GM18873 (cell line): ENCODE measurements at regions not wholly inside any gene's neighbourhood (a gene's known extent, or its start where the extent isn't known, plus 50 kb on each side); places are given as distances from the start of the nearest gene placed in this dataset.

Experiments used
- ATAC-seq: cut with Tn5 transposase; IDR thresholded peaks from one replicate; pipeline ENCODE4 v1.9.1; 2021; ENCODE audit warnings: mild to moderate bottlenecking, moderate library complexity, moderate number of reproducible peaks; ENCODE audit not compliant: unreplicated experiment, low FRiP score

DNA sequence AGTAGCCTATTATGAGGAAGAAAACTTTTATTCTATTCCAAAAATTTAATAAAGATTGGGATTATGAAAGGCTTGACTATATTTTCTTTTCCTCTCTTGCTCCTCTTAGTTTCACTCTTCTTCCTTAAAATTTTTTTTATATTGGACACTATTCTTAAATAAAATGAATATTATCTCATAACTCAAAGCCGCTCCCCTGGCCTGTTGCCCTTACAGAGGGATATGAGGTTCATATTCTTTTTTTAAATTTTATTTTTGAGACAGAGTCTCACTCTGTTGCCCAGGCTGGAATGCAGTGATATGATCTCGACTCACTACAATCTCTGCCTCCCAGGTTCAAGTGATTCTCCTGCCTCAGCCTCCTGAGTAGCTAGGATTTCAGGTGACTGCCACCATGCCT lies 106.8 kb upstream of the MPDZ start:
- no peak for ATAC-seq

DNA sequence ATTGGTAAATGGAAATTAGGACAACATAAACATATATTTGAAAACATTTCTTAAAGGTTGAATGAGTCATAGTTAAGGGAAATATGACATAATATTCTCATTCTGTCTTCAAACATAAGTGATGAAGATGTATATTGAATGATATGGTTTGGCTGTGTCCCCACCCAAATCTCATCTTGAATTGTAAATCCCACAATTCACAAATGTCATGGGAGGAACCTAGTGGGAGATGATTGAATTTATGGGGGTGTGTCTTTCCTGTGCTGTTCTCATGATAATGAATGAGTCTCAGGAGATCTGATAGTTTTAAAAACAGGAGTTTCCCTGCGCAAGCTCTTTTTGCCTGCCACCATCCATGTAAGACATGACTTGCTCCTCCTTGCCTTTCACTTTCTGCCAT lies 104.4 kb upstream of the MPDZ start:
- ATAC-seq: no peak

DNA sequence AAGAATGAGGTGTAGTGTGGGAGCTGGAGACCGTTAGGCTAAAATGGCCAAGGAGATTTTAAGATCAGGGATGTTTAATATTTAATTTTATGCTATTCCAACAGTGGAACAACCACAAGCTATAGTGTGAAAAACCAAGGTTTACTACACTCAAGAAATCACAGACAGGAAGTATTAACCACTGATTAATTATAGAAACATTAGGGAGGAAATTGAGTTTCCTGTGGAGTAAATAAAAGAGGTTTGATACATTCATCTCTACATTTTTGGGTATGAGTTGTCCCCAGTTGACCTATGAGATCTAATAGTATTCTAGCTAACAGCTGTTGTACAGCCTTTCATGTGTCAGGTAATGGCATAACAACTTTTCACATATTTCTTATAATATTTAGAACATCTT lies 103.7 kb upstream of the MPDZ start:
- no peak for ATAC-seq

DNA sequence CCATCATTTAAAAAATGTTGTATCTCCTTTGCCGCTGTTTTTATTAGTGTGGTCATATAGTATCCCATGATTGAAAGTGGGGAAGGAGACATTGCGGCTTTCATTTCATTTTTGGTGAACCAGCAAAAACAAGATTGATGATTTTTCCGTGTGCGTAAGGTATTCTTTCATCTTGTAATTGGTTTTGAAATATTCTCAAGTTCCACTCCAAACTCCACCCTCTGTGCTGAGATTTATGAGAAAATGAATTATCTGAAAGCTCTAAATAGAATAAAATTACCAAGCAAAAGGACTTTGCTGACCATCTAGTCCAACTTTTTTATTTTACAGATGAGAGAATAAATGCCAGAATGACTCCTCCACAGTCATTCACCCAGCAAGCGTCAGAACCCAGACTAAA lies 103.1 kb upstream of the MPDZ start:
- no peak for ATAC-seq

DNA sequence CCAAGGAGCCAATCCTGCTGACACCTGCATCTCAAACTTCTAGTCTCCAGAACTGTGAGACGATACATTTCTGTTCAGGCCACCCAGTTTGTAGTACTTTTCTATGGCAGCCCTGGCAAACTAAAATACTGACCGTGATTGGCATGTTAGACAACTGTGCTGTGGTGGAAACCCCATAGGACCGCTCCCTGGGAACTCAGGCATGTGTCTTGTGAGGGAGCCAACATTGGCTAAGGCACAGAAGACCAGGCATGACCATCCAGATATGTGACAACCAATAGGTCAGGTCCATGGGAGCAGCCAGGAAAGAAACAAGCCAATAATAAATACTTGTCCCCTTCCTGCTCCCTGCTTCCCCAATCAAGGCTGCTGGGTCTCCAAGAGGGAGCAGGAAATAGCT lies 101.4 kb upstream of the MPDZ start:
- no peak for ATAC-seq

DNA sequence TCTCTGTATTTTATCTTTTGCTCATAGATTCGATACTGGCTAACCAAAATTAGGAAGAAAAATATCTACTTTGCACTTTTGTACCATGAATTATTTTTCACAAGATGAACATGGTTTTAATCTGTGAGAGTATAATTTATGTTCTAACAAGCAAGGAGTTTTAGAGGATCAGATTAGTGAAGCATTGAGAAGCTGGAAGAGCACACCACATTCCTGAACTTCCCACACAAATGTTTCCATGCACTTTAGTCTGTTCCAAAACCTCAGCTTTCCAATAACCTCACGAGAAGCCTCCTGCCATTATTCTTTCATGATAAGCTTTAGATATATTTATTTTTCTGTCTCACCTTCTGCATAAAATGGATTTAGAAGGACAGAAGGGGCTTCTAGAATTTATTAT lies 98.7 kb upstream of the MPDZ start:
- no peak for ATAC-seq

DNA sequence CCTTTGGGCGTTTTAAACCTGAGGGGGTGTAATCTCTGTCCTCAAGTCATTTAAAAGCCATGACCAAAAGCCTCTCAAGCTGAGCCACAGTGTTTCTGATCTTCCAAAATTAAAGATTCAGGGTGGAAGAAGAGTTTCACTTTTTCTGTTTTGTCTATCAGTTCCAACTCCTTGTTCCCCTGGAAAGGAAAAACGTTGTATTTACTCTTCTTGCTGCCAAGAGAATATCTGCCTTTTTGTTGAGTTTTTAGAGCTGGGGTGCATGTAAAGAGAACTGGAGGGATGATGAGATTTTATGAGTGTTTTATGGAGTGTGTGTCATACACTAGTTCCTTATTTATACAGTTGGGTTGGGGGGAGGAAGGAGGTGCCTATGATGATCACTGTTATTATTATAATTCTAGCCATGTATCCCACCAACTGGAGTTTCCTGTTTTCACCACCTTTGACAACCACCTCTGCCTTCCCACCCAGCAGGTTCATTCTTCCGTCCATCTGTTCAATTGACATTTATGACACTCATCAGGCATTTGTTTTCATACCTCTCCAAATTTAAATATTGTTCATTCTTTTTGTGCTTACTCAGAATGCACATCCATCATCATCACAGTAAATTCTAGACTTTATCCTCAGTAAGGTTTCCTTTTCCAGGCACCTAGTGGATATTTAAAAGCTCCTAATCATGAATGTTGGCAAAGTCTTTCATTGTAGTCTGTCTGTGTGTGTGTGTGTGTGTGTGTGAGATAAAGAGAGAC lies 97.9 kb upstream of the MPDZ start:
- no peak for ATAC-seq

DNA sequence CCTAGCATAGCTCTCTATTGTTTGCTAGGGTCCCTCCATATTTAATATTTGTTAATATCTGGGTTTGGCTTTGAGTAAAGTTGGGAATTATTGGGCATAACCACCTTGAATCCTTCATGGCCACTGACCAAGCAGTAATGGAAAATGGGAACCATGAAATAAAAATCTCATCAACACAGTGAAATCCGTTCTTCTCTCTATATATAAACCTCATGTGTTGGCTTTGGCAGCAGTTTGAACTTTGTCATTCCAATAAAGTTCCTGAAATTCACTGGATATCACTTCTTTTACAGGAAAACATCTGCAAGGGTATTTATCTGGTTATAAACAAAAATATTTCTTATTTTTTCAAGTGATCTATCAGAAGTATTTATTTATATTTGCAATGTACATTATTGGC lies 93.0 kb upstream of the MPDZ start:
- ATAC-seq: no peak

DNA sequence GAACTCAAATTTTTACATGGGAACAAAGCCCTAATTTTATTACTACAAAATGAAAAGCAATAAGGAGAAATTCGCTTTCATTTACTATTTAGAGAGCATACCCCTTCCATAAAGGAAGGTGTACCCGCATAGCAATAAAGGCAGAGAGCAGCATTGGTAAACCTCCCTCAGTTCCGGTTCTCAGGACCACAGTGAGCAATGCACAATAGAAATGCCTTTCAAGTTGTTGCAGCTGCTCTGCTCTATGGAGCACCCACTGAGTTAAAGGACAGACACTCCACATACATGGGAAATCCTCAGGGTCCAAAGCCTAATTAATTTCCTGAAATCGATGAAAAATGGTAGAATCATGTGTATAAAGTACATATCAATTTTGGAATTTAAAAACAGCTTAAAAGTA lies 89.9 kb upstream of the MPDZ start:
- ATAC-seq: no peak

DNA sequence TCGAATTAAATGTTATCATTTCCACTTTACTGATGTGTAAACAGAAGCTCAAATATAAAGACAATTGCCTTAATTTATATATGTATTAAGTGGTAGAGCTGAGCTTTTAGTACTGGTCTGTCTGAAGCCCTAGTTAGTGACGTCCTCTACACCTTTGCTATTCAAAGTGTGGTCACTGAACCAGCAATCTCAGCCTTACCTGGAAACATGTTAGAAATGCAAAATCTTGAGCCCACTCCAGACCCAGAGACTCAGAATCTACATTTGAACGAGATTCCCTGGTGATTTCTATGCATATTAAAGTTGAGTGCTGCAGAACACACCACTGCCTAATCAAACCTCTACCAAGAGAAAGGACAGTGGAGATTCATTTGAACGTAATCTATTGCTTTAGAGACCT lies 88.3 kb upstream of the MPDZ start:
- ATAC-seq: no peak

DNA sequence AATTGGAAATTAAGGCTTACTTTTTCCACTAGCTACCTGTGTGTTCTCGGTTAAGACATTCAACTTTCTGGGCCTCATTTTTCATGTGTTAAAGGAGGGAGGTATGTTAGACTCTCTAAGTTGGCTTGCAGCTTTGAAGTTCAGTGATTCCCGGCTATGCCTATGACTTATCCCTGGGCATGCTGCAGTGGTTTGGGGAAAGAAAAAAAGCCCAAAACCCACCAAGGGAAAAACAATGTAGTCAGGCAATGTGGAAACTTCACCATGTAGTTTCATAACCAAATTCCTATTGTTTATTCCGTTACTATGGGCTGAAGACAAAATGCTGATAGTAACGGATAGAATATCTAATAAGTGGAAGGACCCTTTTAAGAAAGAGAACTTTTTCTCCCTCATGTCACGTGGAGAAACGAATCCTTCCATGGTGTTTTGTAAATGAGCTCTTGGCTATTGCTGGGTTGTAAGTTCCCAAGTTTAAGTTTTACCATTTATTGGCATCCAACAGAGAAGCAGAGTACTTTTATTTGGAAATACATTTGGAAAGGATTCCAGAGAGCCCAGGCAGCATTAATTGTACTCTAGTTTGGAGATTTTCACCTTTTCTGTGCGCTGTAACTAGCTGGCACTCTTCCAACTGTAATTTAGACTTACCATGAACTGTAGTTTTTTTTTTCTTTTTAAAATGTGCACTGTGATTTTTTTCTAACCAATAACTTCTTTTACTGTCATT lies 84.9 kb upstream of the MPDZ start:
- ATAC-seq: no peak

DNA sequence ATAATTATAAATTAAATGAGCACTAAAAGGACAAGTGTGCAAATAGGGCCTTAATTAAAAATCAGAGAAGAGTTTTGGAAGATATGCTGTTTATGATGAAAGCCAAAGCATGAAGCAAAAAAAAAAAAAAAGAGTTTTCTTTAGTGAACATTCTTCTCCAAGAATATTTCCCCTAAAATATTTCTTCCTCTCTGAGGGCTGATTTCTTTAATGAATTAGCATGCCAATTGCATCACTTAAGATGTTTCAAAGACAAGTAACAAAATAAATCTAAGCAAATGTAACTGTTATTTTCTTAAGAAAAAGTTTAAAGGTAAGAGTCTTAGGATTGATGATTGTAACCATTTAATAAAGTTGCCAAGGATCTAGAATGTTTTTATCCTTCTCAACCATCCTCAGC lies 81.6 kb upstream of the MPDZ start:
- no peak for ATAC-seq

DNA sequence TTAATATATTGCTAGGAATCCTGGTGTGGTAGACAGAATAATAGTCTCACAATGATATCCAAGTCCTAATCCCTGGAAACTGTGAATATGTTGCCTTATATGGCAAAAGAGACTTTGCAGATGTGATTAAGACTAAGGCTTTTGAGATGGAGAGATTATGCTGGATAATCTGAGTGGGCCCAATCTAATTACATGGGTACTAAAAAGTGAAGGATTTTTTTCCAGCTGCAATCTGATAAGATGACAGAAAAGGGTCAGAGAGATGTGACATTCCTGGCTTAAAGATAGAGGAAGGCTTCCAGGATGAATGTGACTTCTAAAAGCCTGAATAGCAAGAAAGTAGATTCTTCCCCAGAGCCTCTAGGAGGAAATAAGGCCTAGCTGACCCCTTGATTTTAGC lies 80.7 kb upstream of the MPDZ start:
- ATAC-seq: no peak

DNA sequence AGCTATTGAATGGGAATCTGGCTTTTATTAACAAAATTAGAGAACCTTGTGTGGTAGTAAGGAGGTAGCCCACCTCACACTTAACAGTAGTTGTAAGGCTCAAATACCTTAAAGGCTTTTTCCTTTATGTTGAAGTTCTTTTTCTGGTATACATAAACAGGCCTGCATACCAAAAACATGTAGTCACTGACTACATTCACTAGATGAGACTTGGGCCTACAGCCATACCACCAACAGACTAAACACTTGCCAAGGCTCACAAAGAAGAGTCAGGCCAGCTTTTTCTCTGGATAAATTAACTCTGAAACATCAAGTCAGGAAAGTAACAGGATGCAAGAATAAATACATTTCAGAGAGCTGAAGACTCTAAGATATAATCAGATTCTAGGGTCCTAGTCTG lies 78.6 kb upstream of the MPDZ start:
- no peak for ATAC-seq

DNA sequence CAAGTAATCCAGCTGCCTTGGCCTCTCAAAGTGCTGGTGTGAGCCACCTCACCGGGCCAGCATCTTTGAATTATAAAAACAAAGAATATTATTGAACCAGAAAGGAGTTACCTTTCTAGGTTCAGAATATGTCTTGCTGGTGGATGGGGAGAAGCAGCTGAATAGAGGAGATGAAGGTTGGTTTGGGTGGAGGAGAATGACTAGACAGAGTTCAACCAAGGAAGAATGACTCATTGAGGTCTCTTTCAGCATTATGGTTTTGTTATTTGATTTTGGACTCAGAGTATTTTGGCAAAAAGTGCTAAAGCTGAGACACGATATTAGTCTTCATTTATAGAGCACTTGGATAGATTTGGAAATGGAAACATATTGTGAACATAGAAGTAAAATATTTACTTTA lies 75.2 kb upstream of the MPDZ start:
- no peak for ATAC-seq

DNA sequence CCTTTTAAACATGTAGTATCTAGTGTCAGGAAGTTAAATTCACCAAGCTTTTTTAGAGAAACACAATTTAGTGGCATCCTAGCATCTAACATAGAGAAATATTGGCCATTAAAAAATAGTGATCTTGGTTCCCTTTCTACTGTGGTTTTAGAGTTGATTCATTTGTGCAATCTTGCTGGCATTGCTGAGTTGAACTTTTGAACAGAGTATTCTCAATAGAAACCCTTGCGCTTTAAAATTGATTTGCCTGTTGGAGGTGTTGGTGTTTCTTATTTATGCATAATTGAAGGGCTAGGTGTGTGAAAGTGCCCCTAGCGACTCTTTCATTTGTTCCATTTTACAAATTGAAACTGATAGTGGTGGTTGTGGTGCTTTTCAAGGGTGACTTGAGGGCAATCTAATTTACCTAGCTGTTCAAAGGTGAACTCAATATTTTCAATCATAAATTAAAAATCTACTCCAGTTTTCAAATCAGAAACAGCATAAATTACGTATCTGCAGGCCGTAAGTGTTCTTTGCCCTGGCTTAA lies 73.0 kb upstream of the MPDZ start:
- ATAC-seq: no peak

DNA sequence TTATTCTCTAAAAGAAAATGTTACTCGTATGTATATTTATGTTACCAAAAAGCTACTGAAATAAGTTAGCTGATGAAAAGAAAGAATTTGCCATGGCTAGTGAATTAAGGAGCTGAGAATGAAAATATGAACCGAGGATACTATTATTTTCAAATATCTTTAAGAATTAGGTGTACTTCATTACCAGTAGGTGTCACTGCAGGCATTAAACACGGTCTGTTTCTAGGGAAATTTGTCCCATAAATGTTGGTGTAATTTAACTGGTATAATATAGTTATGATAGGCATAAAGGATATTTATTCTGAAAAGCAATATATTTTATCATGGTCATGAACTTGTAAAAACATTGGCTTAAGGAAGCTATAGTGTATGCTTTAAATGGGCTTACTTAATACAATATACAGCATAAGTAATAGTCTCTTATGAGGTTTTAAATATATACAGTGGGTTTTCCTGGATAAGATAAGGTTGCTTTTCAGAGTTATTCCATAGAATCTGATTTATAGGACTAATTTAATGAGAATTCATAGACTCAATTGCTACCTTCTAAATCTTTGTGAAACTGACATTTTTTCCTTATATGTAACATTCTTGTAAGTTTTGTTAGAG lies 72.4 kb upstream of the MPDZ start:
- ATAC-seq: no peak

DNA sequence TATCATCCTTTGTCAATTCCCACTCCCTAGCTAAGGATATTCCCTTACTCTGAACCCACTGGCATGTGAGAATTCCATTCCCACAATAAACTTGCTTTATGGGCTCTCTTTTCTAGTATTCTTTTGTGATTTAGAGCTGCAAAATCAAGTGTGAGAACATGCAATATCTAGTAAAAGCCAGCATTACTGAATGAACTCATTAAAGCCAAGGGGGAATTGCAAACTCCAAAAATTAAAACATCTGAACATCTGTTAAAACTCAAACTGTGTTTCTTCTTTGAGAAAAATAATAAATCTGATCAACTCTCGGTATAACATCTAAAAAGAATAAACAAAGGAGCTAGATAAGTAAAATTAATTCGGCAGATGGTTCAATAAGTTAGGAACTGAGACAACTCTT lies 53.1 kb upstream of the MPDZ start:
- no peak for ATAC-seq

DNA sequence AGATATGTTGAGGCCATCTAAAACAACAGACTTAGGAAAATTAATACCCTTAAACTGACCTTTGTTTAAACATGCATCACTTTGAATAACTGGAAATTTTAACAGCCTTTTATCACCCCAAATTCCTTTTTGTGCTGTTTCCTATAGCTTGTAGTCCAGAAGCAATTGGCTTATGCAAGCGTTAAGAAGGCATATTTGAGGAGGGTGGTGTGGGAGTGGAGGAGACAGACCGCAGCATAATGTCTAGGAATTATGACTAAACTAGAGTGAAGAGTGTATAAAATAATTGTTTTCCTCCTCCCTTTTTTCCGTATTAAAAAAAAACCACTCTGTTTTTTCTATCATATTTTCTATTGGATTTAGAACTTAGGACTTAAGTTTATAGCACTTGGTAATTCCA lies 51.8 kb upstream of the MPDZ start:
- no peak for ATAC-seq

DNA sequence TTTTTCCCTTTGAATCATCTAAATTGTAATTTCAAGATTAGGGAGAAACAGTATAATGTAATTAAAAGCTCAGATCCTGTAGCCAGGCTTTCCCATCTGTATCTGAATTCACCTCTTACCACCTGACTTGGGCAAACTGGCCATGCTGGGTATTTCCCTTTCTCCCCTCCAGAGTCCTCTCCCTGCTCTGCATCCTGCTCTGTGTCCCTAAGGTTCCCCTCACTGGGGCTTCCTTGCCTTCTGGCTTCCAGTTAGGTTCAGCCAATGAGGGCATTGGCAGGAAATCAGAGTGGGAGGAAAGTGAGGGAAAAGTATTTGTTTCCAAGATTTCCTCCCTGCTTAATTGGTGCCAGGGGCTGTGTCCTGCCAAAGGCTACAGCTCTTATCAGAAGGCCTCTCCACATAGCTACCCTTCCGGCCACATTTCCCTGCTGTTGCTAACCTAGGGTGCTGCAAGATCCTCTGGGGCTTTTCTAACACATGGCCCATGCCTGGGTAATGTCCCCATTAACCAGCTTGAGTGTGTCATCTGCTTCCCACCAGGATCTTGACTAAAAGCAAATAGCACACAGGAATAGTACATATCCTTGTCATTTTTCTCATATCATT lies 51.0 kb upstream of the MPDZ start:
- ATAC-seq: no peak
